HG03469 (cell line): ENCODE measurements at regions not wholly inside any gene's neighbourhood (a gene's known extent, or its start where the extent isn't known, plus 50 kb on each side); places are given as distances from the start of the nearest gene placed in this dataset.
"Not testable (repeated sequence)": the region's sequence is repeated elsewhere in the genome, so short reads cannot be mapped to it uniquely, and the experiment has no call there.

Experiments
- ATAC-seq: cut with Tn5 transposase; IDR thresholded peaks from one replicate; pipeline ENCODE4 v1.9.1; 2021; ENCODE audit warnings: mild to moderate bottlenecking, moderate library complexity, moderate number of reproducible peaks; ENCODE audit not compliant: unreplicated experiment

- no peak for ATAC-seq
Observed at GRCh38 chr4:101670897-101671296, 119.6 kb upstream of the BANK1 start.

- ATAC-seq = no peak
Observed at GRCh38 chr4:101670370-101670769, 120.2 kb upstream of the BANK1 start.

GRCh38 chr4:101669832-101670188 lies 120.7 kb upstream of the BANK1 start:
- no peak for ATAC-seq

- ATAC-seq = no peak
Observed at GRCh38 chr4:101669138-101669831, 121.2 kb upstream of the BANK1 start.

GRCh38 chr4:101667348-101667747 lies 123.2 kb upstream of the BANK1 start:
- no peak for ATAC-seq

- no peak for ATAC-seq
Observed at GRCh38 chr4:101660607-101661006, 129.9 kb upstream of the BANK1 start.

GRCh38 chr4:101655857-101656256 lies 134.7 kb upstream of the BANK1 start:
- no peak for ATAC-seq

GRCh38 chr4:101655005-101655404 lies 135.5 kb upstream of the BANK1 start:
- no peak for ATAC-seq

- no peak for ATAC-seq
Observed at GRCh38 chr4:101651778-101652177, 138.8 kb upstream of the BANK1 start.

- ATAC-seq = no peak
Observed at GRCh38 chr4:101649790-101650515, 140.6 kb upstream of the BANK1 start.

GRCh38 chr4:101647710-101648034 lies 142.9 kb upstream of the BANK1 start:
- no peak for ATAC-seq

- no peak for ATAC-seq
Observed at GRCh38 chr4:101644516-101644915, 146.0 kb upstream of the BANK1 start.

GRCh38 chr4:101643186-101643837 lies 147.2 kb upstream of the BANK1 start:
- ATAC-seq = no peak

GRCh38 chr4:101632766-101633165 lies 157.8 kb upstream of the BANK1 start:
- ATAC-seq = not testable (repeated sequence)

- no peak for ATAC-seq
Observed at GRCh38 chr4:101630319-101630986, 160.1 kb upstream of the BANK1 start.

- ATAC-seq = no peak
Observed at GRCh38 chr4:101621120-101621519, 169.4 kb upstream of the BANK1 start.

- ATAC-seq = no peak
Observed at GRCh38 chr4:101615652-101616051, 174.9 kb upstream of the BANK1 start.

- not testable (repeated sequence) for ATAC-seq
Observed at GRCh38 chr4:101606989-101607388, 183.5 kb upstream of the BANK1 start.

- ATAC-seq = no peak
Observed at GRCh38 chr4:101604976-101605375, 185.6 kb upstream of the BANK1 start.

- ATAC-seq = no peak
Observed at GRCh38 chr4:101600287-101600686, 190.2 kb upstream of the BANK1 start.

GRCh38 chr4:101599620-101600019 lies 190.9 kb upstream of the BANK1 start:
- ATAC-seq = no peak
